ENCODE measurements at regions not wholly inside any gene's neighbourhood (a gene's known extent, or its start where the extent isn't known, plus 50 kb on each side); places are given as distances from the start of the nearest gene placed in this dataset.

GRCh38 chr7:84638339-84638697, 443.7 kb upstream of the SEMA3A start:
- H3K4me3 Mint-ChIP-seq = no peak overlapping the region
- DNase-seq (ENCODE audit: low spot score) = no peak
- H3K9me3 ChIP-seq (ENCODE audit: low read depth) = no peaks in the 10 kb centered on the region
- H3K36me3 ChIP-seq = no peaks in the 10 kb centered on the region
- H3K4me3 ChIP-seq = no peak overlapping the region
- H3K9ac ChIP-seq = no peak overlapping the region
- H3F3A ChIP-seq (ENCODE audit: low read depth) = no peaks in the 10 kb centered on the region
- peaks cover 2% of the 10 kb centered on the region for H3K36me3 Mint-ChIP-seq
- H3K4me2 ChIP-seq = no peak overlapping the region
- no peak overlapping the region for H3K27ac ChIP-seq
- H3K27me3 ChIP-seq = no peaks in the 10 kb centered on the region
- H3K27me3 Mint-ChIP-seq (ENCODE audit: insufficient read depth, low read depth) = no peaks in the 10 kb centered on the region
- H3K9me3 Mint-ChIP-seq = peaks cover 22% of the 10 kb centered on the region
- H4K20me1 ChIP-seq (ENCODE audit: low read depth) = no peaks in the 10 kb centered on the region
- H3K79me2 ChIP-seq (ENCODE audit: low read depth) = no peaks in the 10 kb centered on the region
- no peak overlapping the region for H2AFZ ChIP-seq (replicated peaks)
- TF ChIP-seq CTCF (IDR thresholded peaks at IDR 0.05) (no peak), EZH2 (IDR thresholded peaks at IDR 0.05) (no peak), EZH2phosphoT487 (IDR thresholded peaks at IDR 0.05) (no peak)
- peaks cover 18% of the 10 kb centered on the region for H3K4me1 ChIP-seq
- H3K27ac Mint-ChIP-seq = peak overlapping the region; percentile 48
- H3K4me1 Mint-ChIP-seq = peaks cover 30% of the 10 kb centered on the region

DNA sequence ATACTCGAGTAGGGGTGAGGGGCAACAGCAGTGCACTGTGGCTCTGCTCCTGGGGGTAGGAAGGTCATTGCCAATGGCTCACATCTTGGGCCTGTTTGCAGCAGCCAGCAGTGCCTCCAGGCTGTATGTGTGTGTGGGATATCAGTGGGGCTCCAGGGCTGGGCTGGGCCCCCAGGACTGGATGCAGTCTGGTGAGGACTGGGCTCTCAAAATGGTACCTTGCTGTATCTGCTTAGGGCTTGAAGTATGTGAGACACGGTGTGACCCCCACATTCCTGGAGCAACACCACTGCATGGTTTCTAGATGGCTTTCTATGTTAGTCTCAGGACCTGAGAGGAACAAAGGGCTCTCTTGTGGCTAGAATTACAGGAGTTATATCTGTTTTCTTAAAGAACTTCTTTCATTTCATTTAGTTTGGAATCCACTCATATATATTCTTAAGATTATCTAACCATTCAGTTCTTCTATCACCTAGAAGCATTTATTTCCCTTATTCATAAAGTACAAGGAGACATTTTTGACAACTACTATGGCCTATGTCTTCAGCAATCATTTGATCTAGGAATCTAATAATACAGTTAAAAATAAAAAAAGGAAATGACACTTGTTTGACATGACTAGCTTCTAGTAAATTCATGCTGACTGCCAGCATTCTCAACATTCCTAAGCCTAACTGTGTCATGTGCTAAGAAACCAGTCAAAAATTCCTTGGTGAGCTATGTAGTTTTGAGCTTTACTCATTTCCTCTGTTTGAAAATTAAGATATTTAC, 443.2 kb upstream of the SEMA3A start:
- H3K27ac Mint-ChIP-seq = peak overlapping the region; percentile 93
- peak; percentile 20 for DNase-seq (ENCODE audit: low spot score)
- TF ChIP-seq CTCF (IDR thresholded peaks at IDR 0.05) (no peak), EZH2 (IDR thresholded peaks at IDR 0.05) (no peak), EZH2phosphoT487 (IDR thresholded peaks at IDR 0.05) (no peak)
- Histone ChIP-seq H3K9me3 (ENCODE audit: low read depth) (no peaks in the 10 kb centered on the region), H3K4me3 (no peak overlapping the region), H2AFZ (replicated peaks) (no peak overlapping the region), H3K4me1 (peaks cover 18% of the 10 kb centered on the region), H3K36me3 (no peaks in the 10 kb centered on the region), H3F3A (ENCODE audit: low read depth) (no peaks in the 10 kb centered on the region), H4K20me1 (ENCODE audit: low read depth) (no peaks in the 10 kb centered on the region), H3K27ac (no peak overlapping the region), H3K4me2 (no peak overlapping the region), H3K9ac (no peak overlapping the region), H3K79me2 (ENCODE audit: low read depth) (no peaks in the 10 kb centered on the region), H3K27me3 (no peaks in the 10 kb centered on the region)
- peaks cover 5% of the 10 kb centered on the region for H3K36me3 Mint-ChIP-seq
- peaks cover 28% of the 10 kb centered on the region for H3K9me3 Mint-ChIP-seq
- peaks cover 30% of the 10 kb centered on the region for H3K4me1 Mint-ChIP-seq
- no peak overlapping the region for H3K4me3 Mint-ChIP-seq
- H3K27me3 Mint-ChIP-seq (ENCODE audit: insufficient read depth, low read depth) = no peaks in the 10 kb centered on the region

DNA sequence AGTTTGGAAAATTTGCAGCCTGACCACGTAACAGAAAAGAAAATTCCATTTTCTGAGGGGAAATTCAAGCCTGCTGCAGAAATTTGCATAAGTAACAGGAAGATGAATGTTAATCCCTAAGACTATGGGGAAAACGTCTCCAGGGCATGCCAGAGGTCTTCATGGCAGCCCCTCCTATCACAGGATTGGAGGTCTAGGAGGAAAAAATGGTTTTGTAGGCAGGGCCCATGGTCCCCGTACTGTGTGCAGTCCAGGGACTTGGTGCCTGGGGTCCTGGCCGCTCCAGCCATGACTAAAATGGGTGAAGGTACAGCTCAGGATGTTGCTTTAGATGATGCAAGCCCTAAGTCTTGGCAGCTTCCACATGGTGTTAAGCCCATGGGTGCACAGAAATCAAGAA, 437.3 kb upstream of the SEMA3A start:
- H2AFZ ChIP-seq (replicated peaks) = no peak overlapping the region
- peaks cover under 1% of the 10 kb centered on the region for H3K4me1 Mint-ChIP-seq
- no peak overlapping the region for H3K27ac ChIP-seq
- H3K4me1 ChIP-seq = no peaks in the 10 kb centered on the region
- no peaks in the 10 kb centered on the region for H3K36me3 ChIP-seq
- no peaks in the 10 kb centered on the region for H3K9me3 ChIP-seq (ENCODE audit: low read depth)
- no peak overlapping the region for H3K4me2 ChIP-seq
- H3K4me3 ChIP-seq = no peak overlapping the region
- H3K27me3 Mint-ChIP-seq (ENCODE audit: insufficient read depth, low read depth) = no peaks in the 10 kb centered on the region
- H3K36me3 Mint-ChIP-seq = peaks cover 5% of the 10 kb centered on the region
- H3K9me3 Mint-ChIP-seq = peaks cover 44% of the 10 kb centered on the region
- H3K9ac ChIP-seq = no peak overlapping the region
- no peak for TF ChIP-seq EZH2 (IDR thresholded peaks at IDR 0.05)
- no peak for TF ChIP-seq CTCF (IDR thresholded peaks at IDR 0.05)
- no peak for TF ChIP-seq EZH2phosphoT487 (IDR thresholded peaks at IDR 0.05)
- H3K27me3 ChIP-seq = no peaks in the 10 kb centered on the region
- no peak overlapping the region for H3K4me3 Mint-ChIP-seq
- no peaks in the 10 kb centered on the region for H3F3A ChIP-seq (ENCODE audit: low read depth)
- H4K20me1 ChIP-seq (ENCODE audit: low read depth) = no peaks in the 10 kb centered on the region
- DNase-seq (ENCODE audit: low spot score) = no peak
- H3K27ac Mint-ChIP-seq = no peak overlapping the region
- no peaks in the 10 kb centered on the region for H3K79me2 ChIP-seq (ENCODE audit: low read depth)

Measured in neural progenitor cell (in vitro differentiated cells).